ENCODE measurements at regions not wholly inside any gene's neighbourhood (a gene's known extent, or its start where the extent isn't known, plus 50 kb on each side); places are given as distances from the start of the nearest gene placed in this dataset.

DNA sequence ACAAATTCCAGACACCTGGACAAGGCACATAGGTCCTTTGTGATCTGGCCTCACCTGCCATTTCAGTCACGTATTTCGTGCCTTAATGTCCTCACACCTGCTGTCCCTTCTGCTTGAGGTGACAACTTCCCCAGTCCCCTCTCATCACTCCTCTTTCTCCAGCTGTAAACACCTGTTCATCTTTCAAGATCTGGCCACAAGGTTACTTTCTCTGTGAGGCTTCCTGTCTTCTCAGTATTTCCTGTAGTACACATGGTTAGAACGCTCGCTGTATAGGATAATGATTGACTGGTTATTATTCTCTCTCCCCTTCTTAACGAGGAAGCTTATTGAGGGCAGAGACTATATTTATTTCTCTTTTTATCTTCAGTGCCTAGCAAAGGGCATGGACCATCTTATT, 74.5 kb upstream of the PMFBP1 start:
- DNase-seq (no peak), ATAC-seq (no peak)
- Histone ChIP-seq H3K27me3 (no peaks in the 10 kb centered on the region), H3K9me3 (no peaks in the 10 kb centered on the region), H3K27ac (no peak overlapping the region), H3K4me1 (no peaks in the 10 kb centered on the region), H3K36me3 (no peaks in the 10 kb centered on the region), H3K4me3 (no peak overlapping the region)
- WGBS (ENCODE audit: insufficient coverage, low coverage, low lambda C conversion rate, missing lambda C conversion rate), result 46% methylated on average over 5 of the region's 5 CpGs
- intact Hi-C loops (cut with DNase I), result no loop called here
- TF ChIP-seq, protein P1, sequence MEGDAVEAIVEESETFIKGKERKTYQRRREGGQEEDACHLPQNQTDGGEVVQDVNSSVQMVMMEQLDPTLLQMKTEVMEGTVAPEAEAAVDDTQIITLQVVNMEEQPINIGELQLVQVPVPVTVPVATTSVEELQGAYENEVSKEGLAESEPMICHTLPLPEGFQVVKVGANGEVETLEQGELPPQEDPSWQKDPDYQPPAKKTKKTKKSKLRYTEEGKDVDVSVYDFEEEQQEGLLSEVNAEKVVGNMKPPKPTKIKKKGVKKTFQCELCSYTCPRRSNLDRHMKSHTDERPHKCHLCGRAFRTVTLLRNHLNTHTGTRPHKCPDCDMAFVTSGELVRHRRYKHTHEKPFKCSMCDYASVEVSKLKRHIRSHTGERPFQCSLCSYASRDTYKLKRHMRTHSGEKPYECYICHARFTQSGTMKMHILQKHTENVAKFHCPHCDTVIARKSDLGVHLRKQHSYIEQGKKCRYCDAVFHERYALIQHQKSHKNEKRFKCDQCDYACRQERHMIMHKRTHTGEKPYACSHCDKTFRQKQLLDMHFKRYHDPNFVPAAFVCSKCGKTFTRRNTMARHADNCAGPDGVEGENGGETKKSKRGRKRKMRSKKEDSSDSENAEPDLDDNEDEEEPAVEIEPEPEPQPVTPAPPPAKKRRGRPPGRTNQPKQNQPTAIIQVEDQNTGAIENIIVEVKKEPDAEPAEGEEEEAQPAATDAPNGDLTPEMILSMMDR (IDR thresholded peaks at IDR 0.05), result no peak
- TF ChIP-seq POLR2A (IDR thresholded peaks at IDR 0.05), result no peak

DNA sequence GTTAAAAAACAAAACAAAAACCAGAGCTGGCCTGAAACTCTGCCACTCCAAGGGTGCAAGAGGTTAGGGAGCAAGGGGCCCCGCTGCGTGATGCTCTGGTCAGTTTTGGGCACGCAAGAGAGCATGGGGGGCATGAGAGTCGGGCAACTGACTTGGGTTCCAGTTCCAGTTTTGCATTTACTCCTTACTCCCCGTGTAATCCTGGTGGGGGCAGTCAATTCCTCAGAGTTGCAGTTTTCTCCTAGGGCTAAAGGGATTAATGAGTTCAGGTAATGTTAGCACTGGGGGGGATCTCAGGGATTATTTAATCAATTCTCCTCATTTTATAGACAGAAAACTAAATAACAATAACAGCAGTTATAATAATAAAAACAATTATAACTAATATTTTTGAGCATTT, 72.9 kb upstream of the PMFBP1 start:
- no peaks in the 10 kb centered on the region for H3K36me3 ChIP-seq
- WGBS (ENCODE audit: insufficient coverage, low coverage, low lambda C conversion rate, missing lambda C conversion rate), result 51% methylated on average over 4 of the region's 5 CpGs
- ATAC-seq, result no peak
- no peaks in the 10 kb centered on the region for H3K9me3 ChIP-seq
- intact Hi-C loops (cut with DNase I), result no loop called here
- no peak overlapping the region for H3K27ac ChIP-seq
- H3K4me3 ChIP-seq, result no peak overlapping the region
- H3K27me3 ChIP-seq, result no peaks in the 10 kb centered on the region
- no peaks in the 10 kb centered on the region for H3K4me1 ChIP-seq
- DNase-seq, result no peak
- TF ChIP-seq, protein P1 (IDR thresholded peaks at IDR 0.05), result no peak
- no peak for TF ChIP-seq POLR2A (IDR thresholded peaks at IDR 0.05)

DNA sequence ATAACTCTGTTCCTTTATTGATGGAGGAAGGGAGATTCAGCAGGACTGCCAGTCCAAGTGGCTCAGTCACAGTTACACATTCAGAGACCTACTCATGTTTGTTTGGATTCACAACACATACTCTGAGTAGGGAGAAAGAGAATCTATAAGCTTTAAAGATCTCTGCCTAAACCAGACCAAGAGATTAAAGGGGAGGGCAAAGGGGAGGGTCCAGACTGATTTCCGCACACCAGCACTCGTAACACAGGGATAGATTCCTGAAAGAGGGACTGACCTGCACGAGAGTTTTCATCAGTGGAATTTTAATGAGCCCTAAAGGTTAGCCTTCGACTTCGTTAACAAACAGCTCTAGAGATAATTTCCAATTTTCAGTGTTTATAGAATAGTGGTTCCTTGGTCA, 71.7 kb upstream of the PMFBP1 start:
- 42% methylated on average over 5 of the region's 5 CpGs for WGBS (ENCODE audit: insufficient coverage, low coverage, low lambda C conversion rate, missing lambda C conversion rate)
- no peak for TF ChIP-seq POLR2A (IDR thresholded peaks at IDR 0.05)
- TF ChIP-seq, protein P1 (IDR thresholded peaks at IDR 0.05), result no peak
- no peaks in the 10 kb centered on the region for H3K36me3 ChIP-seq
- DNase-seq, result no peak
- H3K4me3 ChIP-seq, result no peak overlapping the region
- no peaks in the 10 kb centered on the region for H3K27me3 ChIP-seq
- ATAC-seq, result no peak
- intact Hi-C loops (cut with DNase I), result no loop called here
- H3K27ac ChIP-seq, result no peak overlapping the region
- no peaks in the 10 kb centered on the region for H3K9me3 ChIP-seq
- H3K4me1 ChIP-seq, result no peaks in the 10 kb centered on the region

DNA sequence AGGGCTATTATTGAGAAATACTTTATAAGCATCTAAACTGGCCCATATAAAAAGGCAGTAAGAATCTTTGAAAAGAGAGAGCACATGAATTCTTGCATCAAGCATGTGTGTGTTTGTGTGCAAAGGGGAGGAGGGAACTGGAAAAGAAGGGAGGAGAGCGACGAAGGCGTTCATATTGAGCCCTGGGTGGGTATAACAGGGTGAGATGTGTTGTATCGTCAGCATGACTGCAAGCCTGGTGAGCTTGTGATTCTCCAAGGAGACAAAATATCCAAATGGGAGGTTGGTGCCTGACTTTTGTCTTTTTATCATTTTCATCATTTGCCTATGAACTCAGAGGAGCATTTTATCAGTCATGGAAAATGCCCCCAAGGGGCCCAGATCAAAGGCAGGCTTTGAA, 70.8 kb upstream of the PMFBP1 start:
- intact Hi-C loops (cut with DNase I), result no loop called here
- no peak for TF ChIP-seq POLR2A (IDR thresholded peaks at IDR 0.05)
- TF ChIP-seq, protein P1 (IDR thresholded peaks at IDR 0.05), result no peak
- peaks cover 0 to 3% of the 10 kb centered on the region in 2 donors for H3K27me3 ChIP-seq
- no peak for DNase-seq
- H3K36me3 ChIP-seq, result no peaks in the 10 kb centered on the region
- H3K27ac ChIP-seq, result no peak overlapping the region
- H3K9me3 ChIP-seq, result no peaks in the 10 kb centered on the region
- H3K4me3 ChIP-seq, result no peak overlapping the region
- no peak for ATAC-seq
- 86% methylated on average over 4 of the region's 4 CpGs for WGBS (ENCODE audit: insufficient coverage, low coverage, low lambda C conversion rate, missing lambda C conversion rate)
- H3K4me1 ChIP-seq, result no peaks in the 10 kb centered on the region

DNA sequence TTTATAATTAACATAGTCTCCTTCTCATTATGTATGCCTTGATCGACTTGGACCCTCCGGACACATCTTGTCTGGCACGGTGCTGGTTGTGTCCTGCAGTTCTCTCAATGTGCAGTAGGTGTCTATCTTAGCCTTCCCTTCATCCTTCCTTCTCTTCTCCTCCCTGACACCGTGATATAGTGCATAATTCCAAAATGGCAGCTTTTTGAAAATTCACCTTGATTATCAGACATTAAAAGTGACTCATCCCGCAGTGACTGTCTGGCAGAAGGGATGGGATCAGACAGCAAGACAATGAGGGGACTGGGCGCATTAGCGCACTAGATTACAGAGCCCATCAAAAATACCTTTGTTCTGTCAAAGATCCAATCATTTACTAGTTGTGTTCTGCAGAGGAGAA, 70.0 kb upstream of the PMFBP1 start:
- Histone ChIP-seq H3K36me3 (no peaks in the 10 kb centered on the region), H3K9me3 (no peaks in the 10 kb centered on the region), H3K27ac (no peak overlapping the region), H3K27me3 (peaks cover 0 to 3% of the 10 kb centered on the region in 2 donors), H3K4me3 (no peak overlapping the region), H3K4me1 (no peaks in the 10 kb centered on the region)
- intact Hi-C loops (cut with DNase I), result no loop called here
- peak; percentile 64 to 83 (median 71) for ATAC-seq
- no peak for TF ChIP-seq POLR2A (IDR thresholded peaks at IDR 0.05)
- TF ChIP-seq, protein P1 (IDR thresholded peaks at IDR 0.05), result peak; percentile 49 to 63 (median 49)
- DNase-seq, result no peak
- 31% methylated on average over 7 of the region's 7 CpGs for WGBS (ENCODE audit: insufficient coverage, low coverage, low lambda C conversion rate, missing lambda C conversion rate)

All from right lobe of liver (tissue), 6 donors.